ENCODE measurements at regions not wholly inside any gene's neighbourhood (a gene's known extent, or its start where the extent isn't known, plus 50 kb on each side); places are given as distances from the start of the nearest gene placed in this dataset.

- H3K4me3 Mint-ChIP-seq (ENCODE audit: unreplicated experiment): no peak overlapping the region
Measured at GRCh38 chr4:111040904-111041303, 418.0 kb upstream of the PITX2 start.

GRCh38 chr4:111043286-111043685, 420.4 kb upstream of the PITX2 start:
- TF ChIP-seq CTCF (IDR thresholded peaks at IDR 0.05; ENCODE audit: unreplicated experiment): no peak
- H3K27ac Mint-ChIP-seq (ENCODE audit: unreplicated experiment): no peak overlapping the region
- H3K9me3 Mint-ChIP-seq (ENCODE audit: unreplicated experiment): no peaks in the 10 kb centered on the region
- no peaks in the 10 kb centered on the region for H3K27me3 Mint-ChIP-seq (ENCODE audit: unreplicated experiment)
- no peak overlapping the region for H3K4me3 Mint-ChIP-seq (ENCODE audit: unreplicated experiment)
- no peaks in the 10 kb centered on the region for H3K4me1 Mint-ChIP-seq (ENCODE audit: unreplicated experiment)
- no peaks in the 10 kb centered on the region for H3K36me3 Mint-ChIP-seq (ENCODE audit: low read depth, unreplicated experiment)
- DNase-seq (ENCODE audit: low spot score): no peak

More at GRCh38 chr4:111040904-111041303, 418.0 kb upstream of the PITX2 start:
- Mint-ChIP-seq H3K27me3 (ENCODE audit: unreplicated experiment) (no peaks in the 10 kb centered on the region), H3K36me3 (ENCODE audit: low read depth, unreplicated experiment) (no peaks in the 10 kb centered on the region), H3K9me3 (ENCODE audit: unreplicated experiment) (no peaks in the 10 kb centered on the region), H3K27ac (ENCODE audit: unreplicated experiment) (no peak overlapping the region), H3K4me1 (ENCODE audit: unreplicated experiment) (peaks cover 3% of the 10 kb centered on the region)
- no peak for DNase-seq (ENCODE audit: low spot score)
- no peak for TF ChIP-seq CTCF (IDR thresholded peaks at IDR 0.05; ENCODE audit: unreplicated experiment)

GRCh38 chr4:111045992-111046391, 423.1 kb upstream of the PITX2 start:
- no peak for DNase-seq (ENCODE audit: low spot score)
- TF ChIP-seq CTCF (IDR thresholded peaks at IDR 0.05; ENCODE audit: unreplicated experiment): peak; percentile 72
- Mint-ChIP-seq H3K27me3 (ENCODE audit: unreplicated experiment) (no peaks in the 10 kb centered on the region), H3K36me3 (ENCODE audit: low read depth, unreplicated experiment) (no peaks in the 10 kb centered on the region), H3K4me1 (ENCODE audit: unreplicated experiment) (no peaks in the 10 kb centered on the region), H3K4me3 (ENCODE audit: unreplicated experiment) (no peak overlapping the region), H3K9me3 (ENCODE audit: unreplicated experiment) (no peaks in the 10 kb centered on the region), H3K27ac (ENCODE audit: unreplicated experiment) (no peak overlapping the region)

- no peak overlapping the region for H3K27ac Mint-ChIP-seq (ENCODE audit: unreplicated experiment)
- H3K9me3 Mint-ChIP-seq (ENCODE audit: unreplicated experiment): no peaks in the 10 kb centered on the region
Measured at GRCh38 chr4:111046811-111047210, 423.9 kb upstream of the PITX2 start.

GRCh38 chr4:111048316-111048715, 425.4 kb upstream of the PITX2 start:
- H3K27ac Mint-ChIP-seq (ENCODE audit: unreplicated experiment): no peak overlapping the region
- TF ChIP-seq CTCF (IDR thresholded peaks at IDR 0.05; ENCODE audit: unreplicated experiment): no peak

More at GRCh38 chr4:111046811-111047210, 423.9 kb upstream of the PITX2 start:
- TF ChIP-seq CTCF (IDR thresholded peaks at IDR 0.05; ENCODE audit: unreplicated experiment): no peak
- no peaks in the 10 kb centered on the region for H3K27me3 Mint-ChIP-seq (ENCODE audit: unreplicated experiment)
- no peaks in the 10 kb centered on the region for H3K36me3 Mint-ChIP-seq (ENCODE audit: low read depth, unreplicated experiment)
- no peaks in the 10 kb centered on the region for H3K4me1 Mint-ChIP-seq (ENCODE audit: unreplicated experiment)
- H3K4me3 Mint-ChIP-seq (ENCODE audit: unreplicated experiment): no peak overlapping the region
- no peak for DNase-seq (ENCODE audit: low spot score)

More at GRCh38 chr4:111048316-111048715, 425.4 kb upstream of the PITX2 start:
- H3K4me3 Mint-ChIP-seq (ENCODE audit: unreplicated experiment): no peak overlapping the region
- H3K4me1 Mint-ChIP-seq (ENCODE audit: unreplicated experiment): no peaks in the 10 kb centered on the region
- no peaks in the 10 kb centered on the region for H3K27me3 Mint-ChIP-seq (ENCODE audit: unreplicated experiment)
- no peaks in the 10 kb centered on the region for H3K9me3 Mint-ChIP-seq (ENCODE audit: unreplicated experiment)
- H3K36me3 Mint-ChIP-seq (ENCODE audit: low read depth, unreplicated experiment): no peaks in the 10 kb centered on the region
- no peak for DNase-seq (ENCODE audit: low spot score)
